ENCODE measurements at regions not wholly inside any gene's neighbourhood (a gene's known extent, or its start where the extent isn't known, plus 50 kb on each side); places are given as distances from the start of the nearest gene placed in this dataset.
A peak's percentile ranks its signal among the peaks of the same experiment; 100 is the strongest.
"Not testable (repeated sequence)": the region's sequence is repeated elsewhere in the genome, so short reads cannot be mapped to it uniquely, and the experiment has no call there.

DNA sequence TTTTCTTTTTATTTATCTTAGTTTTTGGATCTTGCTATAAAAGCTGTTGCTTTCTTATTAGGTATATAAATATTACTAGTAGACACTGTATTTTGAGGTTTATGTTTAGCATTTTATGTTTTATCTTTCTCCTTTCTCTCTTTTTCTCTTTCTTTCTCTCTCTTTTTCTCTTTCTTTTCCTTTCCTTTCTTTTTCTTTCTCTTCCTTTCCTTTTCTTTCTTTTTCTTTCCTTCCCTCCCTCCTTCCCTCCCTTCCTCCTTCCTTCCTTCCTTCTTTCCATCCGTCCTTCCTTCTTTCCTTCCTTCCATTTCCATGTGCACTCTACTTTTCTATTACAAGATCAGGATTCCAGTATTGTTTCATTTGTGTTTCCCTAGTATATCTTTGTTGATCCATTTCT, 814.8 kb downstream of the KCNJ3 start:
- no peak for DNase-seq

DNA sequence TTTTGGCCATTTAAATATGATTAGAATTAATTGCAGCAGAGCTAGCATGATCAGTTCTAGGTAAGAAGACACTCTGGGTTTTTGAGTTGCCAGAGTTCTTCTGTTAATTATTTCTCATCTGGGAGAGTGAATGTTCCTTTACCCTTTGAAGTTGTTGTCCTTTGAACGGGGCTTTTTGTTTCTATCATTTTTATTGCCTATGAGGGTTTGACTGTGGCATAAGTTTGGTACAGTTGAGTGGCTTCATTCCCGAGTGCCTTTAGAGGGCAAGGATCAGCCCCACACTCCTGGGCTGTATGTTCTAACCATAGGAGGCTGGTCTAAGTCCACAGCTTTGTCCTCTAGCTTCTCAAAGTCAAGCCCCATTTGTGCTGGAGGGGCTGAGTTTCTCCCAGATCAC, 804.3 kb downstream of the KCNJ3 start:
- no peak for DNase-seq

GRCh38 chr2:155498106-155498505, 799.6 kb downstream of the KCNJ3 start:
- DNase-seq, result no peak

DNA sequence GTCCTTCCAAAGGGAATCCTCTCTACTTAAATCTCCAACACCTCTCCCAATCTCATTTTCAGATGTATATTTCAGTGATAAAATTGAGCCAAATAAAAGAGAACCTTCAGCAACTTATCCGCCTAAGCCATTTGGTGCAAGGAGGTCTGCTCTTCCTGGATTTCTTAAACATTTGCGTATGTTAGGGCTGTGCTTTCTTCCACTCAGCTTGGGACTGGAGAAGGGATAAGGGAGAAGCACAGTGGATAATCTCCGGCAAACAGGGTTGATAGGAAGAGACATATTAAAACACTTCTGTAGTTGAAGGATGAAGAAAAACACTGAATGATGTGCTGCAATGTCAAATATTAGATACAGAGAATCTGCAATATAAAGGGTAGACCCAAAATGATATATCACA, 796.2 kb downstream of the KCNJ3 start:
- DNase-seq, result no peak

- peak; percentile 44 for DNase-seq
These were observed 786.8 kb downstream of the KCNJ3 start for GRCh38 chr2:155485141-155485842.

GRCh38 chr2:155481141-155481540, 782.6 kb downstream of the KCNJ3 start:
- no peak for DNase-seq

GRCh38 chr2:155472018-155472417, 773.5 kb downstream of the KCNJ3 start:
- not testable (repeated sequence) for DNase-seq

DNA sequence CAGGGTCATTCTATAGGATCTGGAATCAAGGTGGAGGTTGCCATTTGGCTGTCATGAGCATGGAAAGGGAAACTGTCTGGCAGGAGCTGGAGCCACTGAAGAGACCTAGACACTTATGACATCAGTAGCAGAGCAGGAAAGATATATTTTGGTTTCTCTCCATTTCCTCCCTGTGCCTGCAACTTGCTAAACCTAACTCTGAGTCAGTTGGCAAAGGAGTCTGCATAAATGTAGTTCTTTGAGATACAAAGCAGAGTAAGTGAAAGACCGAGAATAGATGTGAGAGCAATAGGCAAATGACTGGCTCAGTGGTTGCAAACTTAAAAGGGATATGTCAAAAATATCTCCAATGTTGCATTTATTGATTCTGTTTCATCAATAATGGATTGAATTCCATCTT, 757.7 kb downstream of the KCNJ3 start:
- DNase-seq, result peak; percentile 18

GRCh38 chr2:155442755-155443372, 744.4 kb downstream of the KCNJ3 start:
- DNase-seq, result no peak

DNA sequence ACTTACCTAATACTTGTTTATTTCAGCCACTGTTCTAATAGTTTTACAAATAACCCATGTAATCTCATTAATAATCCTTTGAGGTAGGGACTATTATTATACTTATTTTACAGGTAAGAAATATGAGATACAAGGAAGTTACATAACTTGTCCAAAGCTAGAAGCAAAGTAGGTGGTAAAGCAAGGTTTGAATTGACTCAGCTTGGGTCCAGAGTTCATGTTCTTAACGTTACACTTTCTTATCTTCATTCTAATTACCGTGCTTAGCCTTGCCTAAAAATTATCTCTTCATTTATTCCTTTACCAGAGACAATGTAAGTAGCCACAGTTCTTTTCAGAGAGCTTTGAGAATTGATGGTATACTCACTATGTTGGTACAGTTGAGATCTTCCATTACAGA, 743.6 kb downstream of the KCNJ3 start:
- no peak for DNase-seq

DNA sequence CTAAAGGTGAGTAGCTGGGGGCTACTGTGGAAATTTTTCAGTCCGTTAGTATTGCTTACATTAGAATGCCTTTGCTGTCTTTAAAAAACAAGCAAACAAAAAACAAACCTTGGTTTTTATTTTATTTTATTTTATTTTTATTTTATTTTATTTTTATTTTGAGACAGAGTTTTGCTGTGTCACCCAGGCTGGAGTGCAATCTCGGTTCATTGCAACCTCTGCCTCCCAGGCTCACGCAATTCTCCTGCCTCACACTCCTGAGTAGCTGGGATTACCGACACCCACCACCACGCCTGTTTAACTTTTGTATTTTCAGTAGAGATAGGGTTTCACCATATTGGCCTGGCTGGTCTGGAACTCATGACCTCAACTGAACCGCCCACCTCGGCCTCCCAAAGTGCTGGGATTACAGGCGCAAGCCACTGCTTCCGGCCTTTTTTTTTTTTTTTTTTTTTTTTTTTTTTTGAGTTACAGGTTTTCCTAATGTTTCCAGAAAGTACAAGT, 732.6 kb downstream of the KCNJ3 start:
- DNase-seq, result no peak

GRCh38 chr2:155427470-155427869, 729.0 kb downstream of the KCNJ3 start:
- DNase-seq, result no peak

DNA sequence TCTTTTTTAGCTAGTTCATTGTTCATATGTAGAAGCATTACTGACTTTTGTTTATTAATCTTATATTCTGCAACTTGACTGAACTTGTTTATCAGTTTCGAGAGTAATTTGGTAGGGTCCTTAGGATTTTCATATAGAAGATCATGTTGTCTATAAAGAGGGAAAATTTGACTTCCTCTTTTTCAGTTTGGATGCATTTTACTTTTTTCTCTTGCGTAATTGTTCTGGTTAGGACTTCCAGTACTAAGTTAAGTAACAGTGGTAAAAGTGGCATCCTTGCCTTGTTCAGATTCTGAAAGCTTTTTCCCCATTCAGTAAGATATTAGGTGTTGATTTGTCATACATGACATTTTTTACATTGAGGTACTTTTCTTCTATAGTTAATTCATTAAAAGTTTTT, 726.0 kb downstream of the KCNJ3 start:
- no peak for DNase-seq

DNA sequence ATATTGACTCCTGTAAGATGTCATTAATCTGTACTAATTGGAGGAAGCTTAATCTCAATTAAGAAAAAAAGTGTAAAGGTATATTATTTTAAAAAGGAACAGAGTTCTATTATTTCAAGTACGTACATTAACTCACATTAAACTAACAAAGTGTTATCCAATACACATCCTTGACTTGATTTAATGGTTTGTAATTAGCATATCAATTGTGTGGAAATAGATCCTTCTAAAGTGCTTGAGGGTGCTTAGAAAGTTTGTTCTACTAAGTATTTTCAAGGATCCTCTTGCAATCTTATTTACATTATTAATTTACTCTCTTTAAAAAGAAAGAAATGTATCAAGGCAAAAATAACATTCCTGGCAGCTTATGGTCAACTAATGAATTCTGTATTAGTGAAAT, 720.3 kb downstream of the KCNJ3 start:
- no peak for DNase-seq

DNA sequence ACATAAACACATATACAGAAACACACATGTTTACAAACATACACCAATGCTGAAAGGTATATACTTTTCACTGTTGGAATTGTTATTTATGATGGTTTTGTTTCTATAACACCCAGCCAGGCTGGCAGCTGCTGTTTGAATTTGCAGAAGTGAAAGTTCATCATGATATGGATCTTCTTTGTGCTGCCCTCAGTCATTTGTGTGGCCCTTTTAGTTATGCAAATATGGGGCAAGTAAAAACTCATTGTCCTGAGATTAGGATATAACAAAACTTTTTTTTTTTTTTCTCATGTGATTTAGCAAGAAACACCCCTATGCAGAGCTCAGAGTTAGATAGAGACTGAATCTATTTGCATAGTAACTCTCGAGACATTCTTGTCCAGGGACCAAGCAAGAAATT, 714.1 kb downstream of the KCNJ3 start:
- no peak for DNase-seq

- no peak for DNase-seq
These were observed 706.0 kb downstream of the KCNJ3 start for GRCh38 chr2:155404433-155405002.

GRCh38 chr2:155393406-155393805, 694.9 kb downstream of the KCNJ3 start:
- no peak for DNase-seq

- DNase-seq, result no peak
These were observed 693.2 kb downstream of the KCNJ3 start for GRCh38 chr2:155391613-155392130.

GRCh38 chr2:155389224-155389623, 690.7 kb downstream of the KCNJ3 start:
- no peak for DNase-seq

GRCh38 chr2:155384555-155385123, 686.1 kb downstream of the KCNJ3 start:
- DNase-seq, result no peak

GRCh38 chr2:155382776-155383175, 684.3 kb downstream of the KCNJ3 start:
- DNase-seq, result no peak

DNA sequence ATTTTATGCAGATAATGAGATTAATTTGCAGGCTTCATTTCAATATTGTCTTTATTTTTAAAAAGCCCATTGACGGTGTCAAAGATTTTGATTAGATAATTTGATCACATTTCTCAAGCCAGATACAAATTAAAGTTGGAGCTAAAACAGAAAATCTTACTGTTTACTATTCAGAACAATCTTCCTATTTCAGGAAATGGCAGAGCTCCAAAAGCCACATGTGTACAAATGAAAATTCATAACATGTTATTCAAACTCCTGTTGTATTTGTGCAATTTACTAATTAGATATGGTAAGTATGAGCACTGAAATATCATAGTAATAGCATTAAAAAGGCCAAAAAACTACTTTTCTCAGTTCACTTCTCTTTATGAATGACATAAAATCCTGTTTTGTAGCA, 682.9 kb downstream of the KCNJ3 start:
- no peak for DNase-seq

GRCh38 chr2:155379494-155379893, 681.0 kb downstream of the KCNJ3 start:
- DNase-seq, result no peak

DNA sequence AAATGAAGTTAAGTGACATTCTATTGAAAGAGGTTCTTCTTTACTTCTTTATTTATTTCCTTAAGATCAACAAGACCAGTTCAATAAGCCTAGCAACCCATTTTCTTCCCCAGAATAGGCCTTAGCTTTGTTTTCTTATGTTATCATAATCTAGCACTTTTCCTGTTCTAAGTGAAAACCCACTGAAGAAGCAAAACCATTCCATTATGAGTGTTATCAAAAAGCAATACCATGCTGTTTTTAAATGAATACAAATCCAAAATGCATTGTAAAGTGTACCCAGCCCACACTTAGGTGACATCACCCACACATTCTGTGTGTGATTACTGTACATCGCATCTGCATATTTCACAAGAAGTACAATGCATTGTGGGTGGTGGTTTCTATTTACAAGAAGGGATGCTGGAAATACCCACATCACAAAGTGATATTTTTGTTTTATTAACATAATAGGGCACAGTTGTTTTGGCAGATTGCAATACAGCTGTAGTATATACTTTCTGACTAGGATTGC, 679.5 kb downstream of the KCNJ3 start:
- no peak for DNase-seq
